HG03565 (cell line): ENCODE measurements at regions not wholly inside any gene's neighbourhood (a gene's known extent, or its start where the extent isn't known, plus 50 kb on each side); places are given as distances from the start of the nearest gene placed in this dataset.
"Not testable (repeated sequence)": the region's sequence is repeated elsewhere in the genome, so short reads cannot be mapped to it uniquely, and the experiment has no call there.

Source experiments
- ATAC-seq: cut with Tn5 transposase; IDR thresholded peaks from one replicate; pipeline ENCODE4 v1.9.1; 2021; ENCODE audit warnings: mild to moderate bottlenecking, moderate library complexity; ENCODE audit not compliant: unreplicated experiment

DNA sequence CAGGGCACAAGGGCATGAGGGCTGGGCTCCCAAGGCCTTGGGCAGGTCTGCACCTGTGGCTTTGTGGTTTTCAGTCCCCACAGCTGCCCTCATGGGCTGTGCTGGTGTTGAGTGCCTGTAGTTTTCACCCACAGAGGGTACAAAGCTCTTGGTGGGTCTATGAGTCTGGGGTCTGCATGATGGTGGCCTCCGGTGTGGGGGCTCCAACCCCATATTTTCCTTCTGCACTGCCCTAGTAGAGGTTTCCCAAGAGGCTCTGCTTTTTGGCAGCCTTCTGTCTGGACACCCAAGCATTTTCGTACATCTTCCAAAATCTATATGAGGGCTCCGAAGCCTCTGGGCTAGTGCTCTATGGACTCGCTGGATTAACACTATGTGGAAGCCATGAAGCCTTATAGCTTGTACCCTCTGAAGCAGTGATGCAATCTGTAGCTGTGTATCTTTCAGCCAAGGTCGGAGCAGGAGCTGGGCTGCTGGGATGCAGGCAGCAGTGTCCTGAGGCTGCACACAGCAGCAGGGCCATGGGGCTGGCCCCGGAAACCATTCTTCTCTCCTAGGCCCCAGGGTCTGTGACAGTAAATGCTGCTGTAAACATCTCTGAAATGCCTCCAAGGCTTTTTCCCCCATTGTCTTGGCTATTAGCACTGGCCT, 240.3 kb downstream of the CWH43 start:
- not testable (repeated sequence) for ATAC-seq

DNA sequence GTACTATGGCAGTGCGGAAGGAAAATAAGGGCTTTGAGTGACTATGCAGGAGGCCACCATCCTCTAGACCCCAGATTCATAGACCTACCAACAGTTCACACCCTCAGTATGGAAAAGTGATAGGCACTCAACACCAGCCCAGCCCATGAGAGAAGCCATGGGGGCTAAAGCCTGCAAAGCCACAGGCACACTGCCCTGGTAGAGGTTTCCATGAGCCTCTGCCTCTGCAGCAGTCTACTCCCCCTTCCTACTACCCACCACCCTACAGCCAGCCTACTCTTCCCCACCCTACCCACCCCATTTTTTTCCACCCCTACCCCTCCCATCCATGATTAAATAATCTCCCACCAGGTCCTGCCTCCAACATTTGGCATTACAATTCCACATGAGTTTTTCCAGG, 241.9 kb downstream of the CWH43 start:
- not testable (repeated sequence) for ATAC-seq

DNA sequence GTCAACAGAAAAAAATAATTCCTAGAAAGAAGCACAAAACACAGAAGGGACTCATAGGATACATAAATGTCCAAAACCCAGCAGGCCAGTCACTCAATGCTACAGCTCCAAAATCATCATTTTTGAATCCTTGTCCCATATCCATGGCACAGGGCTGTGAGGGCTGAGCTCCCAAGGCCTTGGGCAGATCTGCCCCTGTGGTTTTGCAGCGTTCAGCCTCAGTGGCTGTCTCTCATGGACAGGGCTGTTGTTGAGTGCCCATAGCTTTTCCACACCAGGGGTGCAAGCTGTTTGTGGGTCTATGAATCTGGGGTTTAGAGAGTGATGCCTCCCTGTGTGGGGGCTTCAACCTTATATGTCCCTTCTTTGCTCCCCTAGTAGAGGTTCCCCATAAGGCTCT, 243.2 kb downstream of the CWH43 start:
- not testable (repeated sequence) for ATAC-seq

GRCh38 chr4:49229713-49230112, 243.6 kb downstream of the CWH43 start:
- not testable (repeated sequence) for ATAC-seq

DNA sequence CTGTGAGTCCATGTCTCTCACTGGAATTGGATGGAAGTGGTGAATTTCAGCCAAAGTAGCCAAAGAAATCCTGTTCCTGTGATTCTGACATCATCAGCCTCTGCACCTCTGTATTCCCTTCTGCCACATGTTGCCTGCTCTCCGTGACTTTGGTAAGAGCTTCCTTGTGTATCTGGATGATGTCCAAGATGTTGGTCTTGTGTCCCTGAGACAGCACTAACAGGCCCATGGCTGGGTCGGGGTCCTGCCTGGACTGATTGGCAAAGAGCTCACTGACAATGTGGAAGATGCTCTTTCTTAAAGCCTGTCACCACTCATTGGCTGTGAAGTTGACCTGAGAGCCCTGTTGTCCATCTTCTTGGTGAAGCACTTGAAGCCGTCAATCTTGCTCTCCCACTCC, 247.3 kb downstream of the CWH43 start:
- ATAC-seq: not testable (repeated sequence)

- ATAC-seq: not testable (repeated sequence)
Measured at GRCh38 chr4:49233749-49234148, 247.7 kb downstream of the CWH43 start.

- not testable (repeated sequence) for ATAC-seq
Measured at GRCh38 chr4:49234382-49234781, 248.3 kb downstream of the CWH43 start.

GRCh38 chr4:49235413-49236160, 249.5 kb downstream of the CWH43 start:
- not testable (repeated sequence) for ATAC-seq

DNA sequence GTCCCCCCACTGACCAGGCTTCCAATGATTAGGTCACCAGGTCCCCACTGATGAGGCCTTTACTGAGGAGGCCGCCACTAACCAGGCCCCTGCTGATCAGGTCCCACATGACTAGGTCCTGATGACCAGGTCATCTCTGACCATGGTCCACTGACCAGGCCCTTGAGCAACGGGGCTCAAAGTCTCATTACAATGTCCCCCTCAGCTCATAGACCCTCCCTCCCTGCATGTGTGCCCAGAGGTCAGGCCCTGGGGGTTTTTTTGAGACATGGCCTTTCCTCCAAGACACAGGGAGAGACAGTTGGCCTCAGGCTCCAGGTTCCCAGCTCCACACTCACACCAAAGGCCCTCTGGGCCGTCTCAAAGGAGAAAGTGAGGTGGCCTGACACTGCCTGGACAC, 250.4 kb downstream of the CWH43 start:
- ATAC-seq: not testable (repeated sequence)

DNA sequence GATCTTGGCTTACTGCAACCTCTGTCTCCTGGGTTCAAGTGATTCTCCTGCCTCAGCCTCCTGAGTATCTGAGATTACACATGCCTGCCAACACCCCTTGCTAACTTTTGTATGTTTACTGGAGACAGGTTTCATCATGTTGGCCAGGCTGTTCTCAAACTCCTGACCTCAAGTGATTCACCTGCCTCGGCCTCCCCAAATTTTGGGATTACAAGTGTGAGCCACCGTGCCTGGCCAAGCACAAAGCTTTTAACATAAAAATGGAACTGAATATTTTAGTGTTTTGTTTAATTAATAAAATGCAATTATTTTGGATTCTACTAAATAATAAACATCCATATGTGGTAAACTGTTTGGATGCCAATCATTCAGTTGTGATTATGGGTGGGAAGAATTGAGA, 255.2 kb downstream of the CWH43 start:
- not testable (repeated sequence) for ATAC-seq

DNA sequence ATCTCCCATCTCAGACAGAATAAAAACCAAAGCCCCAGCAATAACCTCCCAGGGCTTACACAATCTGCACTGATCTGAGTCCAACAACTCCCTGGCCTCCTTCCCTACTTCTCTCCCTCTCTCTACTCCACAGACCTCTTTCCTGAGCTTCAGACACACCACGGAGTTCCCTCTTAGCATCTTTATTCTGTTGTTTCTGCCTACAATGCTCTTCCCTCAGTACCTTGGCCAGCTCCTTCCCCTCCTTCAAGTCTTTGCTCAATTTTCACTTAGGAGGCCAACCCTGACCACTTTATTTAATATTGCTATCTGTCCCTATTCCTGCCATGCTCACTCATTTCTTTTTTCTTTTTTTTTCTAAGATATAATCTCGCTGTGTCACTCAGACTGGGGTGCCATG, 276.7 kb downstream of the CWH43 start:
- ATAC-seq: not testable (repeated sequence)

- not testable (repeated sequence) for ATAC-seq
Measured at GRCh38 chr4:49270435-49270834, 284.4 kb downstream of the CWH43 start.

- ATAC-seq: not testable (repeated sequence)
Measured at GRCh38 chr4:49270912-49271311, 284.8 kb downstream of the CWH43 start.

DNA sequence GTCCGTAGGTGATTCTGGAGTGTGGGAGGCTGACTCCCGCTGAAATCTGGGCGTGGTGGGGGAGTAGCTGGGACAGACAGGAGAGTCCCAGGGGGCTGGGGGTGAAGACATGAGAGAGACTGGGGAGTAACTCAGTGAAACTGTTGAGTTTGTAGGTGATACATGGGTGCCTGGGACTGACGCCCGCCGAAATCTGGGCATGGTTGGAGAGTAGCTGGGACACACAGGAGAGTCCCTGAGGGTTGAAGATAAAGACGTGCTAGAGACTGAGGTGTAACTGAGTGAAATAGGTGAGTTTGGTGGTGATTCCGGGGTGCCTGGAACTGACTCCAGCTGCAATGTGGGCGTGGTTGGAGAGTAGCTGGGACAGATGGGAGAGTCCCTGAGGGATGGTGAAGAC, 299.8 kb downstream of the CWH43 start:
- ATAC-seq: not testable (repeated sequence)

GRCh38 chr4:49286926-49287745, 301.1 kb downstream of the CWH43 start:
- ATAC-seq: not testable (repeated sequence)

DNA sequence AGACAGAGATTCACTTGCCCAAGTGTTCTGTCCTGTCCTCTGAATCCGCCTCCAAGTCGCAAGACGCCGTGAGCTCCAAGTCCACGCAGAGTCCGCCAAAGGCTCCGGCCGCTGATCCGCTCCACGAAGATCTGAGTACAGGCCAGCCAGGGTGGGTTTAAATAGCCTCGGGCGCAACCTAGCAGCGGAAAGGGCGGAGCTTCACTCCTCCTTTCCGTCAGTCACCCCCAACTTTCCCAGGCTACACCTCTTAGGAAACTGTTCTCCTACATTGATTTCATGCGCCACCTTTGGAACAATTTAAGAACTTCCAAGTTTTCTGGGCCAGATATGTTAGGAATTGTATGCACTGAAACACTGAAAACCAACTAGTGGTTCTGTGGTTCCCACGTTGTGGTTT, 301.8 kb downstream of the CWH43 start:
- ATAC-seq: not testable (repeated sequence)

- ATAC-seq: not testable (repeated sequence)
Measured at GRCh38 chr4:49288796-49289195, 302.7 kb downstream of the CWH43 start.

- ATAC-seq: not testable (repeated sequence)
Measured at GRCh38 chr4:49314815-49315214, 328.7 kb downstream of the CWH43 start.

DNA sequence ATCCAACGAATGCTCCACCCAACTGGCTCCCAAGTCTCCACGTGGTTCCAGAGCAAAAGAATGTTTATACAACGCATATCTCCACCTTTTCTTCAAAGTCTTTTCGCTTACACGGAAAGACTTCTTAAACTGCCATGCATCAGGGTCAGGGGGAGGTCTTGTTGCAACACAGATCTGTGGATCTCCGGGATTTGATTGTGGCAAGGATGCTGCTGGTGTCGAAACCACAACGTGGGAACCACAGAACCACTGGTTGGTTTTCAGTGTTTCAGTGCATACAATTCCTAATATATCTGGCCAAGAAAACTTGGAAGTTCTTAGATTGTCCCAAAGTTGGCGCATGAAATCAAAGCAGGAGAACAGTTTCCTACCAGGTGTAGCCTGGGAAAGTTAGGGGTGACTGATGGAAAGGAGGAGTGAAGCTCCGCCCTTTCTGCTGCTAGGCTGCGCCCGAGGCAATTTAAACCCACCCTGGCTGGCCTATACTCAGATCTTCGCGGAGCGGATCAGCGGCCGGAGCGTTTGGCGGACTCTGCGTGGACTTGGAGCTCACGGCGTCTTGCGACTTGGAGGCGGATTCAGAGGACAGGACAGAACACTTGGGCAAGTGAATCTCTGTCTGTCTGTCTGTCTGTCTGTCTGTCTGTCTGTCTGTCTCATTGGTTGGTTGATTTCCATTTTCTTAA, 334.8 kb downstream of the CWH43 start:
- not testable (repeated sequence) for ATAC-seq

GRCh38 chr4:49321511-49322300, 335.6 kb downstream of the CWH43 start:
- not testable (repeated sequence) for ATAC-seq
